ENCODE measurements at regions not wholly inside any gene's neighbourhood (a gene's known extent, or its start where the extent isn't known, plus 50 kb on each side); places are given as distances from the start of the nearest gene placed in this dataset.

DNA sequence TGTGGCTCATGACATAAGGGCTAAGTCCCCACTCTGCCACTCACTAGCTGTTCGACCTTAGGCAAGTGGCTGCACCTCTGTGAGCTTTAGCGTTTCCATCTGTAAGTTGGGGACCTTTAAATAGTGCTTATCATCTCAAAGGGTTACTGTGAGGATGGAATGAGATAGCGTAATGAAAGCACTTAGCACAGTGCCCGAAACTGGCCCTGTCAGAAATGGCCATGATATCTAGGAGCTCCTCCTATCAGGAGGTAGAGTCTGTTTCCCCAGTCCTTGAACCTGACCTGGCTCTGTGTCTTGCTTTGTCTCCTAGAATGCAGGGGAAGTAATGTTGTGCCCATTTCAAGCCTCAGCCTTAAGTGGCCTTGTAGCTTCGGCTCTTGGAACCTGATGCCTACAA is 211.0 kb downstream of the RBM19 start:
- TF ChIP-seq, protein P1, sequence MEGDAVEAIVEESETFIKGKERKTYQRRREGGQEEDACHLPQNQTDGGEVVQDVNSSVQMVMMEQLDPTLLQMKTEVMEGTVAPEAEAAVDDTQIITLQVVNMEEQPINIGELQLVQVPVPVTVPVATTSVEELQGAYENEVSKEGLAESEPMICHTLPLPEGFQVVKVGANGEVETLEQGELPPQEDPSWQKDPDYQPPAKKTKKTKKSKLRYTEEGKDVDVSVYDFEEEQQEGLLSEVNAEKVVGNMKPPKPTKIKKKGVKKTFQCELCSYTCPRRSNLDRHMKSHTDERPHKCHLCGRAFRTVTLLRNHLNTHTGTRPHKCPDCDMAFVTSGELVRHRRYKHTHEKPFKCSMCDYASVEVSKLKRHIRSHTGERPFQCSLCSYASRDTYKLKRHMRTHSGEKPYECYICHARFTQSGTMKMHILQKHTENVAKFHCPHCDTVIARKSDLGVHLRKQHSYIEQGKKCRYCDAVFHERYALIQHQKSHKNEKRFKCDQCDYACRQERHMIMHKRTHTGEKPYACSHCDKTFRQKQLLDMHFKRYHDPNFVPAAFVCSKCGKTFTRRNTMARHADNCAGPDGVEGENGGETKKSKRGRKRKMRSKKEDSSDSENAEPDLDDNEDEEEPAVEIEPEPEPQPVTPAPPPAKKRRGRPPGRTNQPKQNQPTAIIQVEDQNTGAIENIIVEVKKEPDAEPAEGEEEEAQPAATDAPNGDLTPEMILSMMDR (IDR thresholded peaks at IDR 0.05; ENCODE audit: low read length), result no peak
- no peak for TF ChIP-seq EZH2phosphoT487 (IDR thresholded peaks at IDR 0.05; ENCODE audit: low read length)
- no peak for TF ChIP-seq EZH2 (optimal IDR thresholded peaks at IDR 0.05; ENCODE audit: low read depth, low read length)
